ENCODE measurements at regions not wholly inside any gene's neighbourhood (a gene's known extent, or its start where the extent isn't known, plus 50 kb on each side); places are given as distances from the start of the nearest gene placed in this dataset.

DNA sequence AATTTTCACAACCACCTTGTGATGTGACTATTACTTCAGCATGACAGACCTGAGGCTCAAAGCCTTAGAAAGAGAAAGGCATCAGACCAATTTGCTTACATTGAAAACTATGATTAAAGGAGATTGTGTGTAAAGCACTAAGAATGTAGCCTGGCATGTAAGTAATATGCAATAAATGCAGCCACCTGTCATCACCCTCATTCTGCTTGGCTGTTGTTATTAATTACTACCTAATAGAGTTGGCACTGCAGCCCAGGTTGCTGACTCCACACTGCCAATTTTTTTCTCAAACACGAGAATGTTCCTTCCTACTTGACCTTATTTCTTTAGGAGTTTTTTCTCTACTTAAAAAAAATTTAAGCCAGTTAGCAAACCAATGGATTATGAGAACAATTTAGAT, 61.2 kb upstream of the NPVF start:
- TF ChIP-seq, protein P1, sequence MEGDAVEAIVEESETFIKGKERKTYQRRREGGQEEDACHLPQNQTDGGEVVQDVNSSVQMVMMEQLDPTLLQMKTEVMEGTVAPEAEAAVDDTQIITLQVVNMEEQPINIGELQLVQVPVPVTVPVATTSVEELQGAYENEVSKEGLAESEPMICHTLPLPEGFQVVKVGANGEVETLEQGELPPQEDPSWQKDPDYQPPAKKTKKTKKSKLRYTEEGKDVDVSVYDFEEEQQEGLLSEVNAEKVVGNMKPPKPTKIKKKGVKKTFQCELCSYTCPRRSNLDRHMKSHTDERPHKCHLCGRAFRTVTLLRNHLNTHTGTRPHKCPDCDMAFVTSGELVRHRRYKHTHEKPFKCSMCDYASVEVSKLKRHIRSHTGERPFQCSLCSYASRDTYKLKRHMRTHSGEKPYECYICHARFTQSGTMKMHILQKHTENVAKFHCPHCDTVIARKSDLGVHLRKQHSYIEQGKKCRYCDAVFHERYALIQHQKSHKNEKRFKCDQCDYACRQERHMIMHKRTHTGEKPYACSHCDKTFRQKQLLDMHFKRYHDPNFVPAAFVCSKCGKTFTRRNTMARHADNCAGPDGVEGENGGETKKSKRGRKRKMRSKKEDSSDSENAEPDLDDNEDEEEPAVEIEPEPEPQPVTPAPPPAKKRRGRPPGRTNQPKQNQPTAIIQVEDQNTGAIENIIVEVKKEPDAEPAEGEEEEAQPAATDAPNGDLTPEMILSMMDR (IDR thresholded peaks at IDR 0.05 in 4 of 5, conservative IDR thresholded peaks at IDR 0.05 in 1 of 5): no peak
- no peak for TF ChIP-seq POLR2A (IDR thresholded peaks at IDR 0.05)

All from gastrocnemius medialis (tissue), 4 donors.